CD4-positive, alpha-beta T cell treated with Interleukin-17A for 1 hour (primary cell): ENCODE measurements at regions not wholly inside any gene's neighbourhood (a gene's known extent, or its start where the extent isn't known, plus 50 kb on each side); places are given as distances from the start of the nearest gene placed in this dataset.

Experiments used
- DNase-seq: peaks from one replicate; pipeline ENCODE4 v3.0.0-alpha.2; 2020

DNA sequence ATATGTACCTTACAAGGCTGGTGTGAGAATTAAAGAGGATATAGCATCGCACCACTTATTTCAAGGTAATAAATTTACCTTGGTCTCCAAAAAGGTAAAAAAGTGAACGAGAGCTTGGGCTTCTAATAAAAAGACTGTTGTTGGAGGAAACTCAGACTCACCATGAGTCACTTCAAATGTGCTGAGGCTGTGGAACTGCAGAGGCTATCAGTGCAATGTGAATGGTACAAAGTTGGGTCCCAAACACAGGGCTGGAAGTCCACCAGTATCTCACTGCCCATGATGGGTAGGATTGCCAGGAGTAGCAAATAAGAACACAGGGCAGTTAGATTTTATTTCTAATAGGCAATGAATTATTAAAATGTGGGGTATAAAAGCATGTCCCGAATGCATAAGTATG lies 200.6 kb downstream of the MAFB start:
- no peak for DNase-seq

DNA sequence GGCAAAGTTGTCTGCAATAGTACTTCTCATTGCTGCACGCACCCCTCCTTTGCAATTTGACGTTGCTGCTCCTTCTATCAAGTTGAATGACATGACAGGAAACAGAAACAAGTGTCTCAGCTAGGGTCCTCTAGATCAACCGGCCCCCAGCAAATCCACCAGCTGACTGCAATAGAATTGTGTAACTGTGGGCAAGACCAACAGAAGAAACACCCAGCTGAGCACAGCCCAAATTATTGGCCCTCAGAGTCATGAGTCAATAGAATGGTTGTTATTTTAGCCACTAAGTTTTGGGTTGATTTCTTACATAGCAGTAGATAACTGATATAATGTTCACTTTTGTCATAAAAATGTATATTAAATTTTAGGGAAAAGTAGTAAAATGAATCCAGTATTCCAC lies 202.7 kb downstream of the MAFB start:
- no peak for DNase-seq

DNA sequence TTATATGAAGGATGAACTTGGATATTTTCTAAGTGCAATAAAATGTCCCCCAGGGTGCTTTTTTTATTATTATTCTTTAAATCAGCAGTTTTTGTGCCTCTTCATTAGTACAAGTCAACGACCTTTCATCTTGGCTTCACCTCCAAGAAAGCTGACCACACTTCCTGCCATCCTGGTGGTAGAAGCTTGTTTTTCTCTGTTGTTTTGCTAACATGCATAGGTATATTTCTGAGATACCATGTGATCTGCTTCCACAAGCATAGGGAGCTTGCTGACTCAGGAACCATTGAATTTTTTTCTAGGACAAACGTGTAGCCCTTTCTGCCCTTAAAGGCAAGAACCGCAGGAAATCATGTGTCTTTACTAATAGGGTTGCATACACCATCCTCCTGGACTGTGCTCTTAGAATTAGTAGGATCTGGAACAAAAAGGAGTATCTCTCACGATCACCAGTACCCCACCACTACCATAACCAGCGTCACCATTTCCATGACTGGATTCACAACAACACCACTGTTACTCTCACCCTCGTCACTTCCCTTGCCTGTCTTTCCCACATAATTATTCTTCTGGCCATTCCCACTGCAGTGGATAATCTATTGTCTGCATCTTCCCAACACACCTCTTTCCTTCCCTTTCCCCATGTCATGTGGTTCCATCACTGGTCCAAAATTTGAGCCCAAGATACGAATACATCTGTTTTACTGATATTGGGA lies 207.1 kb downstream of the MAFB start:
- DNase-seq: no peak

DNA sequence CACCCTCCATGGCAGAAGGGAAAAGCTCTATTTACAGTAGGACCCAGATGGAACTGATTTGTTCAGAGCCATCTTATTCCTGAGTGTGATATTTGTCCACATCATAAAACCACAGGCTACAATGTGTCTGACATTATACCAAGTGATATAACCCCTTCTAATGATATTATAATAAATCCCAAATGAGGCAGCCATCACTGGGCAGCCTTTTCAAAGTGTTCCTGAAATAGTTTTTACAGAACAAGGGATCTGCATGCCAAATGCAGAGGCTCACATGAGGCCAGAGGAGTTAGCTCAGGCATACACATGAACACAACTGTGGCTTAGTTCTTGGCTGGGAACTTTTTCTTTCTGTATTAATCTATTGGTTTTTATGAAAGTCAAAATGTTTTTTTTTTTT lies 207.7 kb downstream of the MAFB start:
- DNase-seq: no peak

DNA sequence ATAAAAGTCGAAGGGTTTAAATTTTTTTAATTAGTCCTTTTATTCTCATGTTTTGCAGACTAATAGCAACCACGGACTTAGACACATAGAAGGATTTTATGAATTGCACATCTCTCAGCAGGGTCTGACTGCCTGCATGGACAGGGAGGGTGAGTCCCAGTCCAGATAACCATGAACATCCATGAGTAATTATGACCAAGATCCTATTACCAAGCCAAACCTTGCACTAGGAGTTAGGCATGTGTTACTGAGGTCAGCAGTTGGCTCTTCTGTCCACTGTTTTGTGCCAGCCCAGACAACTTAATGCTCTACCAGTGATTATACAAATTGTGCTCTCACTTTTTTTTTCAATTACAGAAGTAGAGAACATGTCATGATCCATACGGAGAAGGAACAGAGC lies 211.2 kb downstream of the MAFB start:
- no peak for DNase-seq

DNA sequence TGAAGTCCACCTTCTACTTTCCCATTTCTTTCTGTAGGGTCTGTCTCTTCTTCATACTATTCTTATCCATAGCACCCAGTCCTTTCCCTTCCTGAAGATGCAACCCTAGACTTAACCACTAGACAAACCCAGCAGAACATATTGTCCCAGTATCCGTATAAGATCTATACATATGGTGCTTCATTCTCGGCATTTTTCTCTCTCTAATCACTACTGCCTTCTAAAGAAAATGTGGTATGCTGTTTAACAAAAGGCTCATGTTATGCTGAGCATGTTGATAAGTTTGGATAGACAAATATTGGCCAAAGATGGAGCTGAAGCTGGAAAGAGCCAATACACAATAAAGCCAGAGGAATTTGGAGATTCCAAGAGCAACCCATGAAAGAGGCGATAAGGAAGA lies 212.6 kb downstream of the MAFB start:
- no peak for DNase-seq

DNA sequence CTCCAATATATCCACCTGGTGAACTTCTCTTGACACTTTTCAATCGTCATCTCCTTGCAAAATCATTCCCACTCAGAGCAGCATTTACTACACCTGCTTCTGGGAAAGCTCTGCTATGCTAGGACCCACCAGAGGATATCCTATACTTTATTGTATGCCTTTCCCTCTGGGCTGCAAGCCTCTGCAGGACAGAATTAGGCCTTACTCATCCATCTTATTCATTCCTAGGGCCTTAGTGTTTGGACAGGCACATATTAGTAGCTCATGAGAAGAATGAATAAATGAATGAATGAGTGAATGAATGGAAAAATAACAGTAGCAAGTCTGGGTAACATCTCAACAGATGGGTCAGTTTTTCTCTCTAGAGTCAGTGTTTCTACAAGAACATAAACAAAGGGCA lies 216.1 kb downstream of the MAFB start:
- no peak for DNase-seq

DNA sequence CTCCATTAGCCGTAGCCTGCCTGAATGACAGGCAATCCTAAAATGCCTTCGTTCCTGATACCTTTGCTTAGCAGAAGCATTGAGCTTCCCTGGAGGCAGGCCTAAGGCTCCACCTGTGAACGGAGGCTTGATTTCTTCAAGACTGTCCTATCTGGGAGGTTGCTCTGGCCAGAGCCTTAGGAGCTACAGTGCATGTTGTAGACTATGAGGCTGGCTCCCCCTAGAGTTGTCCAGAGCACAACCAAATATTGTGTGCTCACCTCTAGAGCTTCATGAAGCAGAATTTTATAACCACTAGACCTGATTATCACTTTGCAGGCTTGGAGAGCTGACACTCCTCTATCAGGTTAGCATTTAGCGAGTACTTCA lies 217.8 kb downstream of the MAFB start:
- no peak for DNase-seq

DNA sequence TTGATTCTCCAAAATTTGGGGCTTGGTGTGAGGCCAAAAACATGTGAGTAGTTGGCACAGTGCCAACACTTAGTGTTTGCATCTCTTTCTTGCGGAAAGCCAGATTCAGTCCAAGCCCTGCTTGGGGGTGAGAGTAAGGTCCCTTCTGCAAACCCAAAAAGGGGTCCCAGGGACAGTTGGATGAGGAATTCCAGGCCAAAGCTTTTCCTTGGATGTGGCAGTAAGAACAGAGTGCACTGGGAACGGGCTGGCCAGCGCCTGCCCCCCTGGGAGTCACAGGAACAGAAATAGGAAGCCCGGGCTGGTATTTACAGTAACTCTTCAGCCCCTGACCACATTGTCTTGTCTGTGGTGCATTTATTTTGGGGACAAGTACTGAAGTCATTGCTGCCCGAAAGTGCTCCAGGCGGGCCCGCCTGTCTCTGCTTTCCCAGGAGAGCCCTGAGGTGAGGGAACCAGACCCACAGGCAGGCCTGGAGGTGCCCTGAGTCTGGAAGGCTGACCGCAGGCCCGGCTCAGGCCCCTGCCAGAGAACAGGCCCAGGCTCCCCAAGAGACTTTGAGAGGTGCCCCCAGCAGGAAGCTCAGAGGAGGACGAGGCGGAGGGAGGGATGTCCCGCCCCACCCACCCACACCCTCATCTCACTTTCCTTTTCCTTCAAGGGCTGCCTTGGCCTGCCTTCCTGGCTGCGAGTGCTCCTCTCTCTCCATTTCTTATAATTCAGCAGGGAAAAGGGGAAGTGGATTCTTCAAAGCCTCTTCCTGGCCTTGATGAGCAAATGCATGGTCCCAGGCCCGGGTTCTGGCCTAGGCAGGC lies 218.4 kb downstream of the MAFB start:
- no peak for DNase-seq

DNA sequence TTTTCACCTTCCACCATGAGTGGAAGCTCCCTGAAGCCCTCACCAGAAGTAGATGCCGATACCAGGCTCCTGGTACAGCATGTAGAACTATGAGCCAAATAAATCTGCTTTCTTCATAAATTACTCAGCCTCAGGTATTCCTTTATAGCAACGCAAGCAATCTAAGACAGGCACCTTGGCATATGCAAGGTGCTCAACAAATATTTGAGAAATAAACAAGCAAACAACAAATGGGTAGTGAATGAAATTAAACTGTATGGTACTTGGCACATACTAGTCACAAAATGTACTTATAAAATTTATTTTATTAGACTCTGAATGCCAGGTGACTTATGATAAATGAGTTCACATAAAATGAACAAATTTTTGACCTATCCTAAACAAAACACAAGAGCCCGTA lies 220.3 kb downstream of the MAFB start:
- no peak for DNase-seq

DNA sequence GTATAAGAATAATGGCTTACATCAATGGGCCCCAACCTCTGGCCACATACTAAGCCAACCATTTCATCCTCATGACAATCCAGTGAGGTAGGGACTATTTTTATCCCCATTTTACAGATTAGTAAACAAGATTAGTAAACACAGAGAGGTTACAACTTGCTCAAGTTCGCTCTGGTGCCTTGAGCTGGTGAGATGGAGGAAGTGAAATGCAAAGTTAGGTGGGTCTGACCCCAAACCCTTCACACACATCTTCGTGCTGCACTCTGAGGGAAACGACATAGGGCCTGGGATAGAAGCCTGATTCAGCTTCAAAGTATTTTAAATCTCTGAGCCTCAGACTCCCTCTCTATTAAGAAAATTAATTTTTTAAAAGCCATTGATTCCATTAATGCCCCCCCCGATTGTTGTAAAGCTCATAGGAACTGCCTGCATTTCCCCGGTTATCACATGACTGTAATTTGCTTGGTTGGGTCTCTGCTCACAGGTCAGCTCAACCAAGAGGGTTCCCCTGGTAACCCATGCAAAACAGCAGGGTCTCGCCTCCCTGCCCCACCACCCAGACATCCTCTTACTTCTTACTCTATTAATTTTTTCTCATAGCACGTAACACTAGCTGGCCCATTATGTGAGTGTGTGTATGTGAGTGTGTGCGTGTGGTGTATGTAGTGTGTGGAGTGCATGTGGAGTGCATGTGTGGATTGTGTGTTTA lies 221.2 kb downstream of the MAFB start:
- no peak for DNase-seq

DNA sequence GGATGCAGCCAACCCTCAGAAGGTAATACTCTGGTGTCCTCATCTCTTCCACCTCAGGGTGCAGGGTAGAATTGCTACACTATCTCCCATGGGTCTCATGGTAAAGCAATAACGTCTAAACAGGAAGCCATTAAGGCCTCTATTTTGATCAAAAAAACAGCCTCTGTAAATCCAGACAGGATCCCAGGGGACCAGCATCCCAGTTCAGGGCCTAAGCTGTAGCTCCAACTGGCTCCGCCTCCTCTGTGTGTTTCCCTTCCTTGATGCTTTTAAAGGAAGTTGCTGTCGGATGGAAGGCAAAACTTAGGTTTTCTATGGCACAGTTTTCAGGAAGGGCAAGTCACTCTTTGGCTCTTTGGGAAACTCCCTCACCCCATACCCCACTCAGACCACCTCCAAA lies 222.0 kb downstream of the MAFB start:
- no peak for DNase-seq

DNA sequence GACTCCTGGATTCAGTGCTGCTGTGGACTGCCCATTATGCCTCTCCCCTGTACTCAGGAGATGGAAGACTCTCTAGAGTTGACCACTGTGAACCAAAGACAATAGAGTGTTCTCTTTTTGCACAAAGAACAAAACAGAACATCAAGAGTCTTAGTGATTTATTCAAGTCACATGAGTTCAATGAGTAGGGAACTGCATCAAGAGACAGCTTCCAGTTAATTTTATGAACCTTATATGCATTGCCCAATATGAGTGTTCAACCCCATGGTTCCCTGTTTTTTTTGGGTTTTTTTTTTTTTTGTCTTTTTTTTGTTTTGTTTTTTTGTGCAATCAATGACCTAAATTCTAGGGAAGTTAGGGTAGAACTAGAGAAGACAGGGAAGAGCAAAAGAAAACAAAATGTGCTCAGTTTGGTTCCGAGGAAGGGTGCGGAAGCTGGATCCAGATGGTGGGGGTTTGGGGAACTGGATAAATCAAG lies 224.3 kb downstream of the MAFB start:
- no peak for DNase-seq

DNA sequence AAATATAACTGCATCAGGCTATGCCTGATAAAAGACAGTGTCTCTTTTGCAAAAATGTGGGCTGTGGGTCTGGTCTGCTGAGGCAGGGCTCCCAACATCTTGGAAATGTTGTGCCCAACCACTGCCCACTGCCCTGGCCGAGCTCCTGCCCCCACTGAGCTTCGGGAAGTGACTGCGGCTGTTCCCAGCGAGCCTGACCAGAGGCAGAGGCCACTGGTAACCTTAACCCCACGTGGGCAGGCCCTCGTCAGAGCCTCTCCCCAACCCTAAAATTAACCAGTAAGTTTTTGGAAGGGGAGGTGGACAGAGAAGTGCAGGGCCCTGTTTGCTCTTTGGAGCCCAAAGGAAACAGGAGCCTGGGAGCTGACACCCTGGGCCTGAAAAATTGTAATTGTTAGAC lies 225.9 kb downstream of the MAFB start:
- no peak for DNase-seq

DNA sequence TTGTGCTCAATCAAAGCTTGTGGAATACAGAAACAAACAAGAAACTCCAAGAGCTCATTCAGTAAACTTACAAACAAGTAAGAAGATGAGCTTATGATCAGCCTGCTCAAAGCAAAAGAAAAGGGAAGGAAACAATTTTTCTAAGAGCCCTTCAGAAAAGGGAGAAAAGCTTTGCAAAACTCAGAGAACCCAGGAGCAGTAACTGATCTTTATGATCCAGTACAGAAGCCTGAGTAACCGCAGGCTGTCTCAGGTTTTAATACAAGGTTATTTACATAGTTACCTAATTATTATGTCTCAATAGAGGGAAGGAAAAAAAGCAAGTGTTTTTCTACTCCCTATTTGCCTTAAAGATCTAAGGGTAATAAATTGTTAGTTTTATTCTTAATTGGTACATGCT lies 226.5 kb downstream of the MAFB start:
- DNase-seq: no peak

DNA sequence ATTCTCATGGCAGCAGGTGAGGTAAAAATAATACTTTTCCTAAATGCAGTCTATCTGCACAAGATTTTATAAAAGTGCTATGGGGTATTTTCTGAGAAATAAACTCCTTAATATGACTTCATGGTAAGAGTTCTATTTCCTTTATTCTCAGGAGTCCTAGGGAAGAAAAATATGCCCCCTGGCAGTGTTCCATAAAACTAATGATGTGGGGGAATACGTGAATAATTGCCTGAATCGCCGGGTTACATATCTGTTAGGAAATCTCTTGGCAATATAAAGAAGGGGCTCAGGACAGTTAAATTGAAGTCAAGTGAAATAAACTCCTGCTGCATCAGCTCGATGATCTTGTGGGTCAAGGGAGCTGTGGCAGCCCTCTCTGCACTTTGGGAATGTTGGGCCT lies 229.7 kb downstream of the MAFB start:
- no peak for DNase-seq

DNA sequence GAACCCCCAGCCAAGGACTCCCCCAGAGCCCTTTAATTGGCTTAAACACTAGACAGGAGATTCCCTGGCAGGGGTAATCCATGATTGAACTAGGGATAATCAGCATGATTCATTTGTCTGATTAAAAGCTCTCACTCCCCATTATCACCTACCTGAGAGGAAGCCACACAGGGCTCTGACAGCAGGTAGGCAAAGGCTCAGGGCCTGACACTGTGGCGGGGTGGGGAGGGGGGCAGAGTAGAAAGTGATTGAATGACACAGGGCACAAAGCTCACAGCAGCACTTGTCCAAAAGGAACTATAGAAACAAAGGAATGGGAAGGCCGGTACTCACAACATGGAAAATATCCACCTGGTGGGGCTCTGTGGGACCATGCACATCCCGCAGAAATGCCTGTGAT lies 231.6 kb downstream of the MAFB start:
- no peak for DNase-seq

DNA sequence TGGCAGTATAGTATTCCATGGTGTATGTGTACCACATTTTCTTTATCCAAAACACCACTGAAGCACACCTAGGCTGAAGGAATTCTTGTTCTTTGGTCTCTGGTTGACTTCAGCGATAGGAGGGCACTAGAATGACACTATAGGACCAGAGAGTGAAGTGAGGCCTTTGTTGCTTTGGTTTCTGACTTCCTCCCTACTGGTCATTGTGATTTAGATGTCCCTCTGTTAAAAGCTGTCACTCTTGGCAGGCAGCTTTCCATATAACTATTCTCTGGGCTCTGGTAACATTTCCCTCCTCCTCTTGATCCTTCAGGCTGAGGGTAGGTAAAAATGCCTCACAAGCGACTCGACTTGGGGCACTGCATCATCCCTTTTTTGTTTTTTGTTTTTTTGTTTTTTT lies 236.3 kb downstream of the MAFB start:
- no peak for DNase-seq

DNA sequence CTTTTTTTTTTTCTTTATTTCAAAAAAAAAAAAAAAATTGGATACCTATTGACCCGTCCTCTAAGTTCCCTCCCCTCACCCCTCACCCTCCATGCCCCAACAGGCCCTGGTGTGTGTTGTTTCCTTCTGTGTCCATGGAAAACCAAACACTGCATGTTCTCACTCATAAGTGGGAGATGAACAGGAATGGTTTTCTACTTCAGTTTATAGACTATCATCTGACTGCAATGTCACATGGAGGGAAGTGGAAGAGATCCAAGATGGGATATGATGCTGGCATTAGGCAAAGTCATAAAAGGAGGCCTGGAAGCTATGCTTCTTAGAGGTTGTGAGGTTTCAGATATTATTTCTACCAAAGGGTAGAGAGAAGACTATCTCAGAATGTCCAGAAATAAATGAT lies 237.5 kb downstream of the MAFB start:
- no peak for DNase-seq

DNA sequence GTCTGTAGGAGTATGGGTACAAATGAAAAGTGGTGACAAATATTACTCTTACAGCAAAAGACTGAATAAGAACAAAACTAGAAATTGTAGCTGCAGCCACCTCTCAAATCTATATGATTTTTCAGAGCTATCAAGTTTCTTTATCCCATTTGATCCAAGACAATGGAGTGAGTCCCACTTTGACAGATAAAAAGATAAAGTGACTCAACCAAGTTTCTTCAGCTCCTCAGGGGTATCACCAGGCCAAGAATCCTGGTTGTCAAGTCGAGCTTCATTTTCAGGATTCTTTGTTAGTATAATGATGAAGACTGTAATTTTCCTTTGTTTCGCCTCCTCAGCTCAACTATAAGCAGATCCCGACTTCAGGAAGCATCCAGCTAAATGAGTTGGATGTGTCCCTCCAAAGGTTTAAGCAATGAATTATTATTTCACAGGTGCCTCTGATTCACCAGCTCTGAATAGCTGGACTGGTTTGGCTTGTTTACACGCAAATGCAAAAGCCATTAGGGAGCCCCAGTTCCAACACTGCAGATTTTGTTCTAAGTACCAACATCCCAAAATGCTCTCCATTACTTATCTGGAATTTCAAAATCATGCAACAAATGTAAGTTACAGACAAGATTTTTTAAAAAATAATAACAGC lies 238.9 kb downstream of the MAFB start:
- no peak for DNase-seq

DNA sequence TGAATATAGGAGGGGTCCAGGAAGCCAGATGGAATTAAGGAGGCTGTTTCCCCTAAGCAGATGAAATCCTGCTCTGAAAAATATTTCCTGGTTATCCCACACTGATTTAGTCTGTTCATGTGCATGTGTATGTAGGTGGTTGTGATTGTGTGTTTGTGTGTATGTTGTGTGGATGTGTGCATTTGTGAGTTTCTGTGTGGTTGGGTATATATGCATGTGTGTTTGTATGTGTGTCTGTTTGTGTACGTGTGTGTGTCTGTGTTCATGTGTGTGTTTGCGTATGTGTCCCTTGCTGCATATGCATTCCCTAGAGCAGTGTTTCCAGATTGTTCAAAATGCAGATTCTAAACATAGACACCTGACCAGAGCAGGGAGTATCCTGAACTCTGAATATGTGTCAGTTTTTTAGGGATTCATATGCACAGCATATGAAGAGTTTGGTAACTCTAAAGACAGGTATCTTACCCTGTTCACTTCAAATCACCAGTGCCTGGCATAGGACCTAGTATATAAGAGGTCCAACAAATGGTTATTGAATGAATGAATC lies 239.8 kb downstream of the MAFB start:
- DNase-seq: no peak

DNA sequence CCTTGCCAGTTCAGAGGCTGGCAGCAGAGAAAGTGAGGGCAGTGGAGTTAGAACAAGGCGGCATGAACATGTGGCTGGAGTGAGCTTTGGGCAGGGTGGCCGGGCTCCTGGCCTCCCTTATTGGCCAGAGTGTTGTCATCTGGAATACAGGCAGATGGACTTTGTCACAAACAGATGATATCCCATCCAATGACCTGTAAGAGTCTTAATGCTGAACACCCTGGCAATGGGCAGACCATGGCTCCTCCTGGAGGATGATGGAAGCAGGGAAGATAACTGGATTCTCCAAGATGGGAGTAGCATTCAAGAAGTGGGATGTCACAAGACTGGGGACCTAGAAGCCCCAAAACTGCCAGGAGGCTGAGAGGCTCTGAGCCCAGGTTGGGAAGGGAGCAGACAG lies 242.1 kb downstream of the MAFB start:
- no peak for DNase-seq

DNA sequence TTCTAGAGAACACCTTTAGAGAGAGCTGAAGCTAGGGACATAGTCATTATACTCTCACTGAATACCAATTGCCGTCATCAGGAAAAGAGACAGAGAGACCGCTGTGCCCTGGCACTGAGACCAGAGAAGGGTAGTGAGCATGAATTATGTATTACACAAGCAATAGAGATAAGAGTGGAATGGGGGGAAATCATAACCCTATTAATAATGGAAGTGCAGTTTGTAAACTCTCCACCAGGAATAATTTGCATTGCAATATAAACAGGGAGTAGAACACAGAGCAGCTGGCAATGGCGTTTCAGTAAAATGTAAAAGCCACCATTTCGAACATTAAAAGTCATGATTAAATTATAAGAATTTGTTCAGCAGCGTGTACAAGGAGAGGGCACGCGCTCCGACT lies 244.5 kb downstream of the MAFB start:
- DNase-seq: no peak
